ENCODE measurements at regions not wholly inside any gene's neighbourhood (a gene's known extent, or its start where the extent isn't known, plus 50 kb on each side); places are given as distances from the start of the nearest gene placed in this dataset.
"Not testable (repeated sequence)": the region's sequence is repeated elsewhere in the genome, so short reads cannot be mapped to it uniquely, and the experiment has no call there.

DNA sequence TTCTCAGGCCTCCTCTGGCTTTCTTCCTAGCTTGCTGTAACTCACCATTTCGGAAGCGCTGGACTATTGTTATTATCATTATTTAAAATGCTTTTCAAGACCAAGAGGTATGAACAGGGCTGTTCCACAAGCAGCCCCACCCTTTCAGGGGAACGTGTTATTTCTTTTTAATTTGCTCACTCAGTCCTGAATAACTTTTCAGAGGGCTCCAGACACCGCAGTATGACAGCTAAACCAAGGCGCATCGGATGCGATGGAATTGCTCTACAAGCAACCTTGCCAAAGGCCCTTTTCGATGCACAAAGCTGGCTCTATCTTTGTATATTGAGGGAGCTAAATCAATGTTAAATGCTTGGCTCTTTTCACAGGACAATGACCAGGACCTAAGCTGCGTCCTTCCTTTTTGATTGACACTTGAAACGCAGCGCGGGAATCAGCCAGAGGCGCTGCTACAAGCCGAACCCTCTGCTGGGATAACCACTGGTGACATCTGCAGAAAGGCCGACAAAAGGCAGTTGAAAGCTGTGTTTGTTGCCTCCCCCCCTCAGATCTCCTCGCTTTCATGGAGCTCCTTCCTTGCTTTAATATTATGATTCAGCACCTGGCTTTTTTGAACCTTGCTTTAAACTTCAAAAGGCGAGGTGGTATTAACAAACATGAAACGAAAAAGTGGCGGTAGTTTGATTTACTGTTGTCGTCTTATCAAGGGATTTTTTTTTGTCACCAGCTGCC, 204.7 kb upstream of the PROX1 start:
- Histone ChIP-seq H3K9me3 (ENCODE audit: low read length) (no peaks in the 10 kb centered on the region), H3K4me3 (ENCODE audit: low read length) (no peak overlapping the region), H2AFZ (ENCODE audit: low read depth, low read length) (no peak overlapping the region), H3K4me1 (ENCODE audit: insufficient read depth, low read length) (peaks cover 4% of the 10 kb centered on the region), H3K36me3 (ENCODE audit: insufficient read depth, low read length) (no peaks in the 10 kb centered on the region), H3K27me3 (ENCODE audit: insufficient read depth, low read length) (no peaks in the 10 kb centered on the region)

DNA sequence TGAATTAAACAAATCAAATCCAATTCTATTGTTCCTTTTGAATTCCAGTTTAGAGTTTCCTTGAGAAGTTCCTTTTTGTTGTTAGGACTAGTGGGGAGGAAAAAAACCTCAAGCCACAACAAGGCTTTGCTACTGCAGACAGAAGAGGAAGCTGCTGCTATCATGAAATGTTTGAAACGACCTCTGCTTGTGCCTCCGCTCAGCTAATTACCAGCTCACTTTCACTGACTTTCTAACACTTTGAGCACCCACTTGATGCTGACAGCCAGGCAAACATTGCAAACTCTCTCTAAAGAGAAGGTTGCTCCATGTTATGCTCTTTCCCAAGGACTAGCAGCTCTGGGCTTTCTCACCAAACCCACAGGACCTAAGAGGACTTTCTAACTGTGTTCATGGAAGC, 203.9 kb upstream of the PROX1 start:
- Histone ChIP-seq H3K4me1 (ENCODE audit: insufficient read depth, low read length) (peaks cover 4% of the 10 kb centered on the region), H3K9me3 (ENCODE audit: low read length) (no peaks in the 10 kb centered on the region), H3K4me3 (ENCODE audit: low read length) (no peak overlapping the region), H3K27me3 (ENCODE audit: insufficient read depth, low read length) (no peaks in the 10 kb centered on the region), H3K36me3 (ENCODE audit: insufficient read depth, low read length) (no peaks in the 10 kb centered on the region), H2AFZ (ENCODE audit: low read depth, low read length) (no peak overlapping the region)

DNA sequence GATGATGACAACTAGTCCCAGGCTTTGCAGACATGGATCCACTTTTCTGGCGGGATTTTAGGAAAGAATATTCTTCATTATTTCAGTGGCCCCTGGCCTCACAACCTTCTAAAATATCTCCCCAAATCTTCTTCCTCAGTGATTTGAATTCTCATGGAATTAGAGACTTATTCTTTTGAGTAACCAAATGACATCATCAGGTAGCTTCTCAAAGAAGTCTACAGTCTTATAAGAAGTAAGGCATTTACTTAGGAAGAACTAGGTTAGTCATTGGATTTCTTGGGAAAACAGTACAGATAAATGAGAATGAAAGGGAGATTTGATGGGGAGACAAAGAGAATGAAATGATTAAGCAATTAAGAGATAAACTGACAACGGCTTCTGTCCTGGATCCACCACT, 201.1 kb upstream of the PROX1 start:
- Histone ChIP-seq H3K4me1 (ENCODE audit: insufficient read depth, low read length) (peaks cover 4% of the 10 kb centered on the region), H2AFZ (ENCODE audit: low read depth, low read length) (no peak overlapping the region), H3K36me3 (ENCODE audit: insufficient read depth, low read length) (no peaks in the 10 kb centered on the region), H3K27me3 (ENCODE audit: insufficient read depth, low read length) (no peaks in the 10 kb centered on the region), H3K9me3 (ENCODE audit: low read length) (no peaks in the 10 kb centered on the region), H3K4me3 (ENCODE audit: low read length) (no peak overlapping the region)

DNA sequence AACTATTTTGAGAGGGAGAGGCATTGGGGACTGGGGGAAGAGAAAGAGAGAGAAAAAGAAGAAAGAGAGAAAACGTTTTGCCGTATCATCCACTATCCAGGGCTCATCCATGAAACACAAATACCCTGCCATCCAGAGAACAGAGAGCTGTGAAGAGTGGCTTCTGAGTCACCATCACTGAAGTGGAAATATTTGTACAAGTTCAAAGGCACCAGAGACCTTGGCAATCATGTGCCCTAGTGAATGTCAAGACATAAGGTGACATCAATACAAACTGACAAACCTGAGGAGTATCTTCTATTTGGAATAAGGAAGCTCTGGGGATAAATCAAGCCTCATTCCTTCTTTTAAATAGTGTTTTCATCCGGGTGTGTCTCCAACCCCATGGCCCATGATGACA, 197.2 kb upstream of the PROX1 start:
- Histone ChIP-seq H3K9me3 (ENCODE audit: low read length) (no peaks in the 10 kb centered on the region), H3K4me3 (ENCODE audit: low read length) (no peak overlapping the region), H3K36me3 (ENCODE audit: insufficient read depth, low read length) (no peaks in the 10 kb centered on the region), H3K4me1 (ENCODE audit: insufficient read depth, low read length) (no peaks in the 10 kb centered on the region), H2AFZ (ENCODE audit: low read depth, low read length) (no peak overlapping the region), H3K27me3 (ENCODE audit: insufficient read depth, low read length) (no peaks in the 10 kb centered on the region)

DNA sequence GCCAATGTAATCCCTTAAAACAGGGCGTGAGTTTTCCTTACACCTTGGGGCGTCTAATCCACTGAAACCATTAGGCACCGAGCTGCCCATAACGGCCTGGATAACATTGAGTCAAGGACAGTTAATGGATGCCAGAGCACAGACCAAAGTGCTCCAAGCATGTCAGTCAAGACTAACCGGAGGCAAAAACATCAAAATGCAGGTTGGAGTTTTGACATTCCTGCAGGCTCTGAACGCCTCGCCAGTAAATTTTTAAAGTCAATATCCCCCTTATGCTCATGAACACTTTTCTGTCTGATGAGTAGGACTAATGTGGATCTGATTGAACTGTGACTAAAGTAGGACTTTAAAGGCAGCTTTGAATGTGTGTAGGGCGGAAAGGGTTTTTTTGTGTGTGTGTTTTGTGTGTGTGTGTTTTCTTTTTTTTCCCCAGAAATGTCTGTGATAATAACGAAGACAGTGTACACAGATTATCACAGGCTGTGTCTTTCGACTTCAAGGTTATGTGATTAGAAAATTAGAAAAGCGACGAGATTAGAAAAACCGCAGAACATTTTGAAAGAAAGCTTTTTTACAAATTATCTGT, 194.2 kb upstream of the PROX1 start:
- H3K36me3 ChIP-seq (ENCODE audit: insufficient read depth, low read length) = no peaks in the 10 kb centered on the region
- H3K4me1 ChIP-seq (ENCODE audit: insufficient read depth, low read length) = no peaks in the 10 kb centered on the region
- no peak overlapping the region for H2AFZ ChIP-seq (ENCODE audit: low read depth, low read length)
- no peak overlapping the region for H3K4me3 ChIP-seq (ENCODE audit: low read length)
- no peaks in the 10 kb centered on the region for H3K27me3 ChIP-seq (ENCODE audit: insufficient read depth, low read length)
- no peaks in the 10 kb centered on the region for H3K9me3 ChIP-seq (ENCODE audit: low read length)

DNA sequence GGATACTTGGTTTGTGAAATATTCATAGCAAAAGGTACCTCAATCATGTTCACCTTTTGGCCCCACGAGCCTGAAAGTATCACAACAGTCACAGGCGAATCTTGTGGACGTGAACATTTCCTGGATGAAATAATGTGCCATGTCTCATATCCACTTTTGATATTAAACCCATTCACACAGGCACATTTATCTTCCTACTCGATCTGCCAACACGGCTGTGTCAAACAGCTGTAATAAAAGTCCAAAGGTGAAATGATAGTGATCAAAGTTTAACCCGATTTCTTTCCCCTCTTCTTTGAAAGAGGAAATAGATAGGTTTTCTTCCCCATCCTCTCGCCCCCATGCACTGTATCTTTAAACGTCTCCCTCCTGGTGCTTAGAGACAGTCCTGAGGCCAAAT, 191.2 kb upstream of the PROX1 start:
- H2AFZ ChIP-seq (ENCODE audit: low read depth, low read length) = no peak overlapping the region
- no peaks in the 10 kb centered on the region for H3K36me3 ChIP-seq (ENCODE audit: insufficient read depth, low read length)
- no peaks in the 10 kb centered on the region for H3K27me3 ChIP-seq (ENCODE audit: insufficient read depth, low read length)
- no peak overlapping the region for H3K4me3 ChIP-seq (ENCODE audit: low read length)
- no peaks in the 10 kb centered on the region for H3K4me1 ChIP-seq (ENCODE audit: insufficient read depth, low read length)
- no peaks in the 10 kb centered on the region for H3K9me3 ChIP-seq (ENCODE audit: low read length)

DNA sequence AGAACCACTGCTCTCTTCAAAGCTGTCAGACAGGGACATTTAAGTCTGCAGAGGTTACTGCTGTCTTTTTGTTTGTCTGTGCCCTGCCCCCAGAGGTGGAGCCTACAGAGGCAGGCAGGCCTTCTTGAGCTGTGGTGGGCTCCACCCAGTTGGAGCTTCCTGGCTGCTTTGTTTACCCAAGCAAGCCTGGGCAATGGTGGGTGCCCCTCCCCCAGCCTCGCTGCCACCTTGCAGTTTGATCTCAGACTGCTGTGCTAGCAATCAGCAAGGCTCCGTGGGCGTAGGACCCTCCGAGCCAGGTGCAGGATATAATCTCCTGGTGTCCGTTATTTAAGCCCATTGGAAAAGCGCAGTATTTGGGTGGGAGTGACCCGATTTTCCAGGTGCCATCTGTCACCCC, 179.5 kb upstream of the PROX1 start:
- H3K36me3 ChIP-seq (ENCODE audit: insufficient read depth, low read length); H3K9me3 ChIP-seq (ENCODE audit: low read length); H3K4me3 ChIP-seq (ENCODE audit: low read length); H3K4me1 ChIP-seq (ENCODE audit: insufficient read depth, low read length); H2AFZ ChIP-seq (ENCODE audit: low read depth, low read length); H3K27me3 ChIP-seq (ENCODE audit: insufficient read depth, low read length): not testable (repeated sequence)

DNA sequence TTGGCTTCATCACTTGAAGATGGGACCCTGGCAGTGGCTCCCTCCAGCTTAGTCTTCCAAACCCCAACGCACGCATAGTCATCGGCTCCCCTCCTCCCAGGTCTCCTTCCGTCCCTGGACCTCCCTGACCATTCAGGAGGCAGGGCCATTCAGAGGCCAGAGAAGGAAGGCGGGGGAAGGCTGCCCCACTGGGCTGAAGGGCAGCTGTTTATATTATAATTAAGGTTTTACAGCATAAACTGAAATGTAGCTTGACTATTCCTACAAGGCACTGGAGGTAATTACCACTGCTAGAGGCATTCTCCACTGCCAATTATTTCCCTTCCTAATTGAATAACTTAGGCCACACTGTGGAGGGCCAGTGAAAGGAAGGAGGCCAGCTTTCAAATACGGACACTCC, 170.6 kb upstream of the PROX1 start:
- H3K36me3 ChIP-seq (ENCODE audit: insufficient read depth, low read length) = no peaks in the 10 kb centered on the region
- H3K4me1 ChIP-seq (ENCODE audit: insufficient read depth, low read length) = no peaks in the 10 kb centered on the region
- no peak overlapping the region for H2AFZ ChIP-seq (ENCODE audit: low read depth, low read length)
- H3K27me3 ChIP-seq (ENCODE audit: insufficient read depth, low read length) = peaks cover under 1% of the 10 kb centered on the region
- H3K9me3 ChIP-seq (ENCODE audit: low read length) = no peaks in the 10 kb centered on the region
- H3K4me3 ChIP-seq (ENCODE audit: low read length) = no peak overlapping the region

DNA sequence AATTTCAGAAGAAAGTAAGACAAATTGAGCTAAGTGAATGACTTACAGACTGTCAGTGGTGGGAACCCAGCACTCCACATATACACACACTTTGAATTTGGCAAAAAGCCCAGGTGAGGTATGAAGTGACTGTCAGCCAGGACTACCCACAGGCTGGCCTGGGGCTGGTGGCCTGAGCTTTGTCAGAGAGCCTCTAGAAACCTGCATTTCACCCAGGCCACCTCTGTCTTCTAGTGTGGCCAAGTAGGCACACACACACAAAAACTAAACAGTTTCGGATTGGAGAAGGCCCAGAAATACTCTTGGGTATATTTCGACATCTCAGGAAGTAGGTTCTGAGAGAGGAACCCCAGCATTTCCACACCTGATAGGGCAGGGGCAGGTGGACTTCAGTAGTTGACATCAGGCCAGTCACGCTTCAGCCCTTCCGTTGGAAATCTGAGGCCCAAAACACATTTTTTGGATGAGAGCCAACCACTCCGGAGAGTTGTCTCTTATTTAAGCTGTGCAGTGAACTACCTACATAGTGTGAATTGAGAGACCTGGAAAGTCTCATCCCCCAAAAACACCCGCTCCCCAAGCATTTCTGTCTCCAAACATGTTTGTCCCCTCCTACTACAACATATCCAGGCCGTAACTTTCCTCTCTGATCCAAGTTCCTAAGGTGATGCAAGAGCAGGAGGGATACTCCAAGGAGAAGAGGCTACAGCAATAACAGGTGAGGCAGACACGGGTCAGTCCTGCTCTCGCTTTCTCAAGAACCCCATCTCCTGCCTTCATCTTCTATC, 167.2 kb upstream of the PROX1 start:
- no peak overlapping the region for H3K4me3 ChIP-seq (ENCODE audit: low read length)
- no peaks in the 10 kb centered on the region for H3K27me3 ChIP-seq (ENCODE audit: insufficient read depth, low read length)
- no peaks in the 10 kb centered on the region for H3K4me1 ChIP-seq (ENCODE audit: insufficient read depth, low read length)
- no peaks in the 10 kb centered on the region for H3K36me3 ChIP-seq (ENCODE audit: insufficient read depth, low read length)
- H3K9me3 ChIP-seq (ENCODE audit: low read length) = no peaks in the 10 kb centered on the region
- no peak overlapping the region for H2AFZ ChIP-seq (ENCODE audit: low read depth, low read length)

DNA sequence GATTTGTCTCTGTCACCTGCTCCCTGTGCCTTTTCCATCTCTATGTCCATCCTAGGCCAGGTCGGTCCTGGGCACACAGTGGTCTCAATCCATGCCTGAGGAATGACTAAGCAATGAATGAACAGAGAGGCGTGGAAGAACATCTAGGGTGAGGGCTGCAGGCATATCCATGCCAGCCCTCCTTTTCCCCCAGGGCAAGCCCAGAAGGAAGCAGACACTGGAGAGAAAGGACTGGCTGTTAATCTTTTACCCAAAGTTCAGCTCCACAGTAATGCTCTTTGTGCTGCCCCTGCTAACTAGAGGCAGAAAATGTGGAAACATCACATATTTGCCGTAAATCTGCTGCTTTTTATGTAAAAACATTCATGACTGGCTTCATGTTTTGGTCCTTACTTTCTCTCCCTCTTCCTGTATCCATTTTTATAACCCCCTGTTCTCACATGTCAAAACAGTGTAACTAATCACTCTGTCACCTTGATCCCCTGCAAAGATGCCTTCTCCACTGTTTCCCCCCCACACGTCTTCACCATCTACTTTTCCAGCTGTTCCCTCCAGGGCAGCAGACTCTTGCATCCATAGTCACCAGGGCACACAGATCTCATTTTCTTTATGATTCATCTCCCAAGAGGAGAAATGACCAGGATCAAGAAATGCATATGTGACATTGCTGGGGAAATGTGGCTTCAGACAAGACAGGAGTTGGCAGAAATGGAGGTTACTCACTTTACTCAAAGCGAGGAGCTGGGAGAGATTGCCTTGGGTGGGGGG, 166.4 kb upstream of the PROX1 start:
- no peaks in the 10 kb centered on the region for H3K4me1 ChIP-seq (ENCODE audit: insufficient read depth, low read length)
- H3K36me3 ChIP-seq (ENCODE audit: insufficient read depth, low read length) = no peaks in the 10 kb centered on the region
- no peak overlapping the region for H2AFZ ChIP-seq (ENCODE audit: low read depth, low read length)
- no peak overlapping the region for H3K4me3 ChIP-seq (ENCODE audit: low read length)
- H3K27me3 ChIP-seq (ENCODE audit: insufficient read depth, low read length) = no peaks in the 10 kb centered on the region
- no peaks in the 10 kb centered on the region for H3K9me3 ChIP-seq (ENCODE audit: low read length)

DNA sequence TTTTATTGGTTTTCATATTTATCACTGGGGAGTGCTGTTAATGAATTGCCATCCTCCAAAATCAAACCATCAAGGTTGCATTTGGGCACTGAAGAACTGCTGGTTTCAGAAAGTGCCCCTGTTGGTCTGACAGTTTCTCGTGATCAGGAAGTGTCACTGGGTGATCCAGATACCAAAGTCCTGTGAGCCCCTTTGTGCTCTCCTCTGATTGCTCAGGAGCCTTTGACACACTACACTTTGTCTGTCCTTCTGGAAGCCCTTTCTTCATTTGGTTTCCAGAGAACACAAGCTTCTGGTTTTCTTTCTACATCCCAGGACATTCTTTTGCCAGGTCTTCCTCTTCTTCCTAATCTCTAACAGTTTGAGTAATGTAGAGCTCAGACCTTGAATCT, 165.8 kb upstream of the PROX1 start:
- H3K27me3 ChIP-seq (ENCODE audit: insufficient read depth, low read length) = no peaks in the 10 kb centered on the region
- H3K4me1 ChIP-seq (ENCODE audit: insufficient read depth, low read length) = no peaks in the 10 kb centered on the region
- no peak overlapping the region for H3K4me3 ChIP-seq (ENCODE audit: low read length)
- H3K36me3 ChIP-seq (ENCODE audit: insufficient read depth, low read length) = no peaks in the 10 kb centered on the region
- H2AFZ ChIP-seq (ENCODE audit: low read depth, low read length) = no peak overlapping the region
- no peaks in the 10 kb centered on the region for H3K9me3 ChIP-seq (ENCODE audit: low read length)

DNA sequence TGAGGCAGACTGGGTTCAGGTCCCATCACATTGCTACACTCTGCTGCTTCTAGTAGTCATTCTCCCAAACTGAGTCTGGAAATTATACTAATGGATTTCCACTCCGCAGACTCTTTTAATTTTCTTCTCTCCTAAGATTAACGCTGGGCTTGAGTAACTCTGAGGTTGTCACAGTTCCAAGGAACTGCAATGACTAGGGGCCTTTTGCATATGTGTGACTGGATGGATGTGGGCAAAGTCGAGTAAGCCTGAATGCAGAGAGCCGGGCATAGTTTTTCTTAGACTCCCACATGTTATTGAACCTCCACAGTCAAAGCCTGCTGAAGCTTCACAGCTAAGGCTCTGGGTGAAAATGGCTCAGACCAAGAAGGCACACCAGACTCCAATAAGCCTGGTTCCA, 160.9 kb upstream of the PROX1 start:
- Histone ChIP-seq H3K4me1 (ENCODE audit: insufficient read depth, low read length) (peaks cover 4% of the 10 kb centered on the region), H2AFZ (ENCODE audit: low read depth, low read length) (no peak overlapping the region), H3K36me3 (ENCODE audit: insufficient read depth, low read length) (no peaks in the 10 kb centered on the region), H3K27me3 (ENCODE audit: insufficient read depth, low read length) (no peaks in the 10 kb centered on the region), H3K4me3 (ENCODE audit: low read length) (no peak overlapping the region), H3K9me3 (ENCODE audit: low read length) (no peaks in the 10 kb centered on the region)

DNA sequence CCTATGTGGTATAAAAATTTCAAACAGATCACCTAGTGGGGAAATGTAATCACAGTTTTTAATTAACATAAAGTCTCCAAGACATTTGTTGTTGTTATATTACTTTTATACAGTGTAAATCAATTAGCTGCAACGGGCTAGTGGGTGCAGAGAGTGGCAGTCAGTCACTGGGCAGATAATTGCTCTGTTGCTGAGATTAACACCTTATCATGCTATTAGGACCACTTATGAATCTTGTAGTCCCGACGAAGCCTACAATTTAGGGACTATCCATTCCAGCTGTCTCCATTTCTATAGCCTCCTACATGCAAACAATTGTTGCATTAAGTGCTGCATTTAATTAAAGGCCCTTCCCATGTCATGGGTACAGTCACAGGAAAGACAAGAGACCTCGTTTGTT, 158.9 kb upstream of the PROX1 start:
- H3K27me3 ChIP-seq (ENCODE audit: insufficient read depth, low read length) = no peaks in the 10 kb centered on the region
- H3K4me3 ChIP-seq (ENCODE audit: low read length) = no peak overlapping the region
- no peaks in the 10 kb centered on the region for H3K36me3 ChIP-seq (ENCODE audit: insufficient read depth, low read length)
- H2AFZ ChIP-seq (ENCODE audit: low read depth, low read length) = no peak overlapping the region
- H3K9me3 ChIP-seq (ENCODE audit: low read length) = no peaks in the 10 kb centered on the region
- peaks cover 4% of the 10 kb centered on the region for H3K4me1 ChIP-seq (ENCODE audit: insufficient read depth, low read length)

All from neuron (in vitro differentiated cells).